AG10803 (cell line): ENCODE measurements at regions not wholly inside any gene's neighbourhood (a gene's known extent, or its start where the extent isn't known, plus 50 kb on each side); places are given as distances from the start of the nearest gene placed in this dataset.
"Not testable (repeated sequence)": the region's sequence is repeated elsewhere in the genome, so short reads cannot be mapped to it uniquely, and the experiment has no call there.

Source experiments
- DNase-seq: peaks from one replicate; pipeline ENCODE4 v3.0.0; 2010; ENCODE audit warnings: low read depth
- H3K4me3 ChIP-seq: 2 replicates; pipeline ENCODE4 v1.5.1; 2011; ENCODE audit warnings: mild to moderate bottlenecking, low read length, control low read depth
- CTCF ChIP-seq: conservative IDR thresholded peaks from 2 replicates; pipeline ENCODE4 v1.5.1; 2011; ENCODE audit warnings: mild to moderate bottlenecking, low read length, control low read depth, inconsistent platforms

GRCh38 chr4:106569146-106570031, 200.8 kb upstream of the GIMD1 start:
- TF ChIP-seq CTCF: no peak
- DNase-seq: peak; percentile 95
- H3K4me3 ChIP-seq: peak overlapping the region; percentile 42

GRCh38 chr4:106565727-106566126, 197.1 kb upstream of the GIMD1 start:
- peak; percentile 22 for DNase-seq
- no peak overlapping the region for H3K4me3 ChIP-seq
- TF ChIP-seq CTCF: no peak

- H3K4me3 ChIP-seq, DNase-seq: not testable (repeated sequence)
Measured at GRCh38 chr4:106563637-106564036, 195.1 kb upstream of the GIMD1 start.

- DNase-seq: no peak
- TF ChIP-seq CTCF: no peak
- no peak overlapping the region for H3K4me3 ChIP-seq
Measured at GRCh38 chr4:106551724-106552123, 183.1 kb upstream of the GIMD1 start.

- no peak for DNase-seq
- no peak overlapping the region for H3K4me3 ChIP-seq
- no peak for TF ChIP-seq CTCF
Measured at GRCh38 chr4:106548446-106549044, 180.0 kb upstream of the GIMD1 start.

- no peak for TF ChIP-seq CTCF
- no peak overlapping the region for H3K4me3 ChIP-seq
Measured at GRCh38 chr4:106546370-106546769, 177.8 kb upstream of the GIMD1 start.

GRCh38 chr4:106542609-106543008, 174.0 kb upstream of the GIMD1 start:
- H3K4me3 ChIP-seq, DNase-seq: not testable (repeated sequence)

More at GRCh38 chr4:106546370-106546769, 177.8 kb upstream of the GIMD1 start:
- DNase-seq: no peak

GRCh38 chr4:106541253-106541652, 172.7 kb upstream of the GIMD1 start:
- TF ChIP-seq CTCF: no peak
- DNase-seq: peak; percentile 53
- no peak overlapping the region for H3K4me3 ChIP-seq
